ENCODE measurements at regions not wholly inside any gene's neighbourhood (a gene's known extent, or its start where the extent isn't known, plus 50 kb on each side); places are given as distances from the start of the nearest gene placed in this dataset.

- TF ChIP-seq ZNF274 (IDR thresholded peaks at IDR 0.05; ENCODE audit: low read depth, low read length) (no peak), YY1 (IDR thresholded peaks at IDR 0.05; ENCODE audit: insufficient read depth, insufficient read length) (no peak), SUZ12 (IDR thresholded peaks at IDR 0.05; ENCODE audit: extremely low read depth, insufficient read depth, insufficient read length) (no peak)
Observed at GRCh38 chr5:12093586-12093985, 189.3 kb upstream of the CTNND2 start.

Data from NT2/D1 (cell line).